ENCODE measurements at regions not wholly inside any gene's neighbourhood (a gene's known extent, or its start where the extent isn't known, plus 50 kb on each side); places are given as distances from the start of the nearest gene placed in this dataset.

DNA sequence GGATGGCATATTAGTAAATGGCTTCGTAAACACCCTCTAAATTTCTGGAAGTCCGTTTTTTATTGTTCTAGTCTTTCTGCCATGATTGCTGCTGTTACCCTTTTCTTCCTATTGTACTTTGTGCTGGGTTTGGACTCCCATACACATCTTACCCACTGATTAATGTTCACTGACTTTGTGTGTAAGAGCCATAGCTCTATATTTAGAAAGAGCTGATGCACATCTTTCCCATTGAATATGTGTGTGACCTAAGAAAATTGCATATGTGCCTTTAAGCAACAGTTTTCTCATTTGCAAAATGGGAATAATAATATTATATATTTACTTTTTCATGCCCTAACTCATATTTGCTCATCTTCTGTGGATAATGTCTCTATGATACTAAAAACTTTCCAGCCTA lies 135.8 kb upstream of the DLX6 start:
- BruUV-seq (replicated peaks): no TSS peak
- Histone ChIP-seq H3K9me3 (ENCODE audit: low read depth, low read length, poor library complexity, severe bottlenecking) (no peaks in the 10 kb centered on the region), H3K4me1 (ENCODE audit: insufficient read depth, low read length, poor library complexity, severe bottlenecking) (no peaks in the 10 kb centered on the region), H3K27me3 (replicated peaks; ENCODE audit: insufficient read depth, low read depth, low read length, poor library complexity) (no peaks in the 10 kb centered on the region), H3K36me3 (ENCODE audit: insufficient read depth, low read length, poor library complexity, severe bottlenecking) (no peaks in the 10 kb centered on the region), H3K27ac (ENCODE audit: low read depth, low read length, poor library complexity, severe bottlenecking) (no peak overlapping the region), H3K4me3 (ENCODE audit: low read depth, low read length, poor library complexity, severe bottlenecking) (no peak overlapping the region)
- DNase-seq (ENCODE audit: low spot score): no peak
- ChIA-PET POLR2A (ENCODE audit: low non-redundant PET) (no interaction called here), CTCF (no interaction called here)
- TF ChIP-seq CTCF (conservative IDR thresholded peaks at IDR 0.05; ENCODE audit: low read depth, low read length) (no peak), EZH2 (IDR thresholded peaks at IDR 0.05; ENCODE audit: borderline replicate concordance, low read depth, low read length, poor library complexity, severe bottlenecking) (no peak)
- intact Hi-C loops (cut with micrococcal nuclease; ENCODE audit: unreplicated experiment): no loop called here

- intact Hi-C loops (cut with micrococcal nuclease; ENCODE audit: unreplicated experiment): no loop called here
- H3K27ac ChIP-seq (ENCODE audit: low read depth, low read length, poor library complexity, severe bottlenecking): no peak overlapping the region
- H3K9me3 ChIP-seq (ENCODE audit: low read depth, low read length, poor library complexity, severe bottlenecking): no peaks in the 10 kb centered on the region
- H3K4me1 ChIP-seq (ENCODE audit: insufficient read depth, low read length, poor library complexity, severe bottlenecking): no peaks in the 10 kb centered on the region
- no TSS peak for BruUV-seq (replicated peaks)
- no peaks in the 10 kb centered on the region for H3K27me3 ChIP-seq (replicated peaks; ENCODE audit: insufficient read depth, low read depth, low read length, poor library complexity)
- H3K36me3 ChIP-seq (ENCODE audit: insufficient read depth, low read length, poor library complexity, severe bottlenecking): no peaks in the 10 kb centered on the region
- POLR2A ChIA-PET (ENCODE audit: low non-redundant PET): no interaction called here
- TF ChIP-seq CTCF (conservative IDR thresholded peaks at IDR 0.05; ENCODE audit: low read depth, low read length) (no peak), EZH2 (IDR thresholded peaks at IDR 0.05; ENCODE audit: borderline replicate concordance, low read depth, low read length, poor library complexity, severe bottlenecking) (no peak)
- DNase-seq (ENCODE audit: low spot score): no peak
- H3K4me3 ChIP-seq (ENCODE audit: low read depth, low read length, poor library complexity, severe bottlenecking): no peak overlapping the region
- CTCF ChIA-PET: no interaction called here
Measured at GRCh38 chr7:96870185-96870584, 135.2 kb upstream of the DLX6 start.

- Histone ChIP-seq H3K36me3 (ENCODE audit: insufficient read depth, low read length, poor library complexity, severe bottlenecking) (no peaks in the 10 kb centered on the region), H3K9me3 (ENCODE audit: low read depth, low read length, poor library complexity, severe bottlenecking) (no peaks in the 10 kb centered on the region), H3K27ac (ENCODE audit: low read depth, low read length, poor library complexity, severe bottlenecking) (no peak overlapping the region), H3K4me1 (ENCODE audit: insufficient read depth, low read length, poor library complexity, severe bottlenecking) (no peaks in the 10 kb centered on the region), H3K27me3 (replicated peaks; ENCODE audit: insufficient read depth, low read depth, low read length, poor library complexity) (no peaks in the 10 kb centered on the region), H3K4me3 (ENCODE audit: low read depth, low read length, poor library complexity, severe bottlenecking) (no peak overlapping the region)
- BruUV-seq (replicated peaks): no TSS peak
- no peak for DNase-seq (ENCODE audit: low spot score)
- ChIA-PET CTCF (no interaction called here), POLR2A (ENCODE audit: low non-redundant PET) (no interaction called here)
- intact Hi-C loops (cut with micrococcal nuclease; ENCODE audit: unreplicated experiment): no loop called here
- TF ChIP-seq EZH2 (IDR thresholded peaks at IDR 0.05; ENCODE audit: borderline replicate concordance, low read depth, low read length, poor library complexity, severe bottlenecking): no peak
- no peak for TF ChIP-seq CTCF (conservative IDR thresholded peaks at IDR 0.05; ENCODE audit: low read depth, low read length)
Measured at GRCh38 chr7:96870934-96871333, 134.4 kb upstream of the DLX6 start.
